PC-9 (cell line): ENCODE measurements at regions not wholly inside any gene's neighbourhood (a gene's known extent, or its start where the extent isn't known, plus 50 kb on each side); places are given as distances from the start of the nearest gene placed in this dataset.

ENCODE experiments used
- BruUV-seq: library from RNA; stranded (reverse); fragments of 400-500 nt; replicated peaks from 2 replicates; lab custom pipeline; 2021; lab: Mats Ljungman, UMichigan
- CTCF ChIA-PET: fragments of 300-600 bp; sonication (Branson Sonifier 250); formaldehyde crosslinking; loops from one replicate; lab custom pipeline; 2022; ENCODE audit warnings: antibody characterized with exemption; lab: Charles Lee
- POLR2A ChIA-PET: fragments of 300-600 bp; sonication (Branson Sonifier 250); formaldehyde crosslinking; loops from one replicate; lab custom pipeline; 2022; ENCODE audit warnings: antibody characterized with exemption; ENCODE audit not compliant: unreplicated experiment; lab: Charles Lee
- DNase-seq, 2 experiments: peaks; one replicate each; pipeline versions ENCODE4 v3.0.0 to v3.0.0-alpha.2; 2015 to 2022; ENCODE audit warnings: mixed read lengths in 1 of 2
- H2AFZ ChIP-seq: fragments of 200-600 bp; sonication (generic); 2 replicates; pipeline ENCODE4 v1.8.1; 2017; ENCODE audit warnings: antibody characterized with exemption
- H3F3A ChIP-seq: fragments of 200-600 bp; sonication (generic); 2 replicates; pipeline ENCODE4 v1.8.1; 2017; ENCODE audit warnings: antibody characterized with exemption, mild to moderate bottlenecking, low read depth; ENCODE audit not compliant: insufficient read depth
- H3K27ac ChIP-seq: fragments of 200-600 bp; sonication (generic); 2 replicates; pipeline ENCODE4 v1.6.1; 2016; ENCODE audit warnings: mixed run types
- H3K27me3 ChIP-seq: fragments of 200-600 bp; sonication (generic); 2 replicates; pipeline ENCODE4 v1.6.1; 2016; ENCODE audit warnings: low read depth, mixed run types; ENCODE audit not compliant: insufficient read depth
- H3K36me3 ChIP-seq: fragments of 200-600 bp; sonication (generic); 2 replicates; pipeline ENCODE4 v1.6.1; 2016; ENCODE audit warnings: low read depth, mixed run types
- H3K4me1 ChIP-seq: fragments of 200-600 bp; sonication (generic); replicated peaks from 2 replicates; pipeline ENCODE4 v1.6.1; 2016; ENCODE audit warnings: mixed run types; ENCODE audit not compliant: insufficient read depth
- H3K4me2 ChIP-seq: fragments of 200-600 bp; sonication (generic); 2 replicates; pipeline ENCODE4 v1.6.1; 2017; ENCODE audit warnings: mixed run types
- H3K4me3 ChIP-seq: fragments of 200-600 bp; sonication (generic); 2 replicates; pipeline ENCODE4 v1.6.1; 2016; ENCODE audit warnings: mixed run types
- H3K79me2 ChIP-seq: fragments of 200-600 bp; sonication (generic); 2 replicates; pipeline ENCODE4 v1.6.1; 2017; ENCODE audit warnings: low read depth, mixed run types
- H3K9me2 ChIP-seq: fragments of 200-600 bp; sonication (generic); 2 replicates; pipeline ENCODE4 v1.8.1; 2017; ENCODE audit warnings: mild to moderate bottlenecking; ENCODE audit not compliant: insufficient read depth
- H3K9me3 ChIP-seq: fragments of 200-600 bp; sonication (generic); 2 replicates; pipeline ENCODE4 v1.8.1; 2016; ENCODE audit warnings: low read depth; ENCODE audit not compliant: insufficient read depth
- H4K20me1 ChIP-seq: fragments of 200-600 bp; sonication (generic); 2 replicates; pipeline ENCODE4 v1.8.1; 2017; ENCODE audit not compliant: insufficient read depth
- CTCF ChIP-seq: fragments of 200-600 bp; sonication (generic); conservative IDR thresholded peaks from 2 replicates; pipeline ENCODE4 v1.6.1; 2017; ENCODE audit warnings: mixed run types, antibody characterized with exemption, mild to moderate bottlenecking, moderate library complexity
- EZH2 ChIP-seq: fragments of 200-600 bp; sonication (generic); IDR thresholded peaks from 2 replicates; pipeline ENCODE4 v1.8.0; 2017; ENCODE audit warnings: antibody characterized with exemption, low read depth
- intact Hi-C: fragments of 100-400 bp; cut with micrococcal nuclease; formaldehyde crosslinking; loops from one replicate; pipeline ENCODE4 v1.10.0; 2022; ENCODE audit not compliant: unreplicated experiment

GRCh38 chr3:160047876-160048275 lies 59.2 kb downstream of the IL12A start:
- Histone ChIP-seq H3K79me2 (no peaks in the 10 kb centered on the region), H3K9me2 (no peaks in the 10 kb centered on the region), H3K4me1 (no peaks in the 10 kb centered on the region), H4K20me1 (no peaks in the 10 kb centered on the region), H3F3A (no peaks in the 10 kb centered on the region), H3K27me3 (no peaks in the 10 kb centered on the region), H3K4me3 (no peak overlapping the region), H3K36me3 (no peaks in the 10 kb centered on the region), H3K4me2 (no peak overlapping the region), H3K27ac (no peak overlapping the region), H3K9me3 (no peaks in the 10 kb centered on the region), H2AFZ (no peak overlapping the region)
- no TSS peak for BruUV-seq
- no peak for DNase-seq
- ChIA-PET CTCF (no interaction called here), POLR2A (interaction anchor here (0.7 kb wide), 1 partner anchor 467 kb away, joined by 7 read pairs; no protein-coding TSS in a partner anchor)
- intact Hi-C loops, result no loop called here
- TF ChIP-seq EZH2 (no peak), CTCF (no peak)

- no peak overlapping the region for H3K4me2 ChIP-seq
- no peaks in the 10 kb centered on the region for H3K4me1 ChIP-seq
- CTCF ChIA-PET, result no interaction called here
- no peaks in the 10 kb centered on the region for H3K9me3 ChIP-seq
- no peak for DNase-seq
- no peaks in the 10 kb centered on the region for H4K20me1 ChIP-seq
- no peaks in the 10 kb centered on the region for H3K27me3 ChIP-seq
- intact Hi-C loops, result no loop called here
- TF ChIP-seq CTCF, result no peak
- no peak for TF ChIP-seq EZH2
- no peaks in the 10 kb centered on the region for H3K9me2 ChIP-seq
- BruUV-seq, result no TSS peak
- H3K27ac ChIP-seq, result no peak overlapping the region
- H3F3A ChIP-seq, result no peaks in the 10 kb centered on the region
- H3K4me3 ChIP-seq, result no peak overlapping the region
- H3K79me2 ChIP-seq, result no peaks in the 10 kb centered on the region
- no peaks in the 10 kb centered on the region for H3K36me3 ChIP-seq
- POLR2A ChIA-PET, result no interaction called here
- H2AFZ ChIP-seq, result no peak overlapping the region
These were observed 60.4 kb downstream of the IL12A start for GRCh38 chr3:160049038-160049437.

- Histone ChIP-seq H3K27me3 (no peaks in the 10 kb centered on the region), H3K4me3 (no peak overlapping the region), H3K9me2 (no peaks in the 10 kb centered on the region), H2AFZ (no peak overlapping the region), H4K20me1 (no peaks in the 10 kb centered on the region), H3K9me3 (no peaks in the 10 kb centered on the region), H3K4me1 (no peaks in the 10 kb centered on the region), H3K36me3 (no peaks in the 10 kb centered on the region), H3K4me2 (no peak overlapping the region), H3F3A (no peaks in the 10 kb centered on the region), H3K27ac (no peak overlapping the region), H3K79me2 (no peaks in the 10 kb centered on the region)
- POLR2A ChIA-PET, result no interaction called here
- CTCF ChIA-PET, result no interaction called here
- TF ChIP-seq CTCF (no peak), EZH2 (no peak)
- intact Hi-C loops, result no loop called here
- BruUV-seq, result no TSS peak
- DNase-seq, result no peak
These were observed 60.9 kb downstream of the IL12A start for GRCh38 chr3:160049565-160049964.
